ENCODE measurements at regions not wholly inside any gene's neighbourhood (a gene's known extent, or its start where the extent isn't known, plus 50 kb on each side); places are given as distances from the start of the nearest gene placed in this dataset.

DNA sequence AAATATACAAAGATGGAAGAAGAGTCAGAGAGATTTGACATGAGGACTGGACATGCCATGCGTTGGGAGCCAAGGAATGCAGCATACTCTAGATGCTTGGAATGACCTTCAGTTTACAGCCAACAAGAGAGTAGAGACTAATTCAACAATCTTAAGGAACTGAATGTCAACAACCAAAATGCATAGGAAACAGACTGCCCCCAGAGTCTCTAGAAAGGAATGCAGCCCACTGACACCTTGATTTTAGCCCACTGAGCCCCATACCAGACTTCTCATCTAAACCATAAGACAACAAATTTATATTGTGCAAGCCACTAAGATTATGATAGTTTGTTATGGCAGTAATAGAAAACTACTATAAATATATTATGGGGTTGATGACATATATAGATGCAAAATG, 611.2 kb downstream of the RPS29 start:
- DNase-seq: no peak

- no peak for DNase-seq
These were observed 613.0 kb downstream of the RPS29 start for GRCh38 chr14:48973151-48973550.

DNA sequence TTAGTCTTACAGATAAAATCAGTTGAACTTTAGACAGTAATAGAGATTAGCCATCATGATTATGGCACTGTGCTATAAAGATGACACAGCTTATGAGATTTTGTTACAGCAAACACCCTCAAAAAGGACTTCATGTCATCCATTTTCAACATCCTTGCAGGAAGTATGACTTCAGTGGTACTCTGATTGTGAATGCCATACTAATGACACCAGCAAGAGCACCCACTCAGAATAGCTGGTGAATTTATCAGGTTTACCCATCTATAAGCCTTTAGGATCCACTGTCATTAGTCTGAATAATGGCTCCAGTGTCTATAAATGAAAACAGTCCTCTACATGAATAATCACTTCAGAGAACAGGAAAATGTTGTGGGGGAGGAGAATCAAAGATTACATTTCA, 615.2 kb downstream of the RPS29 start:
- no peak for DNase-seq

GRCh38 chr14:48967419-48967818, 618.8 kb downstream of the RPS29 start:
- DNase-seq: no peak

DNA sequence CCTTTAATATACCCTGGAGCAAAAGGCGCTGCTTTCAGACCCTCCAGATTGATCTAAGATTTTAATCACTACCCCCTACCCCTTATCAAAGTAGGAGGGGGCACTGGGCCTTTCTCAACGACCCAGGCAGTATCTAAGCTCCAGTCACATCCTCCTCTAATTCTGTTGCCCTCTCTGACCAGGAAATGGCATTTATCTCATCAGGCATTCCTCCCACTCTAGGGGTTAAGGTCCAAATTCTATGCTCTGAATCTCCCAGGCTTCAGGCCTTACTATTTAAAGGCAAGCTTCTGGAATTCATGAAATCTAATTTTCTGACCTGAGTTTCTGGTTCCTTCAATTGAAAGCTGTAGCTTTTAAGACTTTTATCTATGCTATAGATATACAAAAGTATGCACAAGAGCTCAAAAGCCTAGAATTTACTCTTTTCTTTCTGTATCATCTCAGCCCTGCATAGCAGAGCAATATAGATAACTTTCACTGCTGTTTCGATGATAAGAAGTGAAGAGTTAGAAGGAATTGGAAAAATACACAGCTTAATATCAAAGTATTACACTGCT, 622.9 kb downstream of the RPS29 start:
- DNase-seq: no peak

- DNase-seq: no peak
These were observed 628.7 kb downstream of the RPS29 start for GRCh38 chr14:48957486-48957885.

- DNase-seq: no peak
These were observed 630.3 kb downstream of the RPS29 start for GRCh38 chr14:48955857-48956256.

DNA sequence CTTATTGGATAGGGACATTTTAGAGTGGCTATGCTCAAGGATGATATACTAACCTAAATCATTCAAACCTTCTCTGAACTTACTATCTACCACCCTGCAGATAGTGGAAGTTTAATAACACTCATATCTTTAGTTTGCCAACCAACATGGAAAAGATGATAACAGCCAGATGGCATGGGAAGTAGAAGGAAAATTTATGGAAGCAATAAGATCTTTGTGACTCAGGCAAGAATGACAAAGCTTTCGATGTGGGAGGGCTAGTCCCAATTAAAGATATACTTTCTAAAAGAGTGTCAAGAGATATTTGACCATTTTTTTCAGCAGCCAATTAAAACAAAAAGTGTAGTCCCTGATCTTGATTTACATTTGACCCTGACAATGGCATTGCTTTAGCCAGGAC, 631.7 kb downstream of the RPS29 start:
- DNase-seq: no peak

GRCh38 chr14:48944809-48945208, 641.4 kb downstream of the RPS29 start:
- no peak for DNase-seq

- no peak for DNase-seq
These were observed 642.3 kb downstream of the RPS29 start for GRCh38 chr14:48943913-48944312.

DNA sequence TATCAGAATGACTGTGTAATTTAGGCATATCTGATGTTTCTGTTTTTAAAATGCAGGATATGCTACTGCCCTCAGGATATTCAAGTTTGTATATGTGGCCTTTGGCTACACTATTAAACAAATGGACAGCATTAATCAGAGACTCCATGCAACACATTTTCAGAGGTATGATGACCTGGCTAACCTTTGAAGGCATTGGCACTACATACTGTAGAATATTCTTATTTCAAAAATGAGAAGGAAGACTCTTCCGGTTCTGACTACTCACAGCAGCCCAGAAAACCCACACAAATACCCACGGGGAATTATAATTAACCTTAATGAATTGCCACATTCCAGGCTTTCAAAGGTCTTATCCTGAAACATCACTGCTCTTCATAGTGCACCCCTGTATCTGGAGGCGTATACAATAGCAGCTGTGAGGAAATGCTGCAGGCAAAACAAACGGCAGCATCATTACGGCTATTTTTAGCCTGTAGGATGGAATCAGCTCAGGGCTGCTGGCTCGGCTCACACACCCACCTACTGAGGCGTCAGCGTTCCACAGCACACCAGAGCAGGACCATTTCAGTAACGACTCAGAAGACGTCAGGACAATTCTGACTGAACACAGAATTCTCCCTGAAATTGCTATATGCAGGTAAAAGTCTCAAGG, 648.5 kb downstream of the RPS29 start:
- no peak for DNase-seq

GRCh38 chr14:48936849-48937248, 649.3 kb downstream of the RPS29 start:
- no peak for DNase-seq

DNA sequence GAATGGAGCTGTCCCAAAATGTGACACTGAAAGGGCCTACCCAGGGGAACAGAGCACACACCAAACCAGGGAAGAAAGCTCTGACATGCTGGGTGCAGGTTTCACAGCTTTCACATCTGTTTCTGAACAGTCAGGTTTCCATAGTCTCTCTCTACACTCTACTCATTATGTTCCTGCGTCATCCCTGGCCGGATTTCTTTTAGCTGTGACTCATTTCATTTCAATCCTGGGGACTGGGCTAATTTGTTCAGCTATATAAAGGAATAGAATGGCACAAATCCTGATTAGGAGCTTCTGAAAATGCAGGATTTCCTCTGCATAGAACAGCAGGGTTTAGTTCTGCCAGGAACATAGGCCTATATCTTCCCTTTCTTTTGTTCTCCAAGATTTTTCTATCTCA, 649.8 kb downstream of the RPS29 start:
- DNase-seq: no peak

DNA sequence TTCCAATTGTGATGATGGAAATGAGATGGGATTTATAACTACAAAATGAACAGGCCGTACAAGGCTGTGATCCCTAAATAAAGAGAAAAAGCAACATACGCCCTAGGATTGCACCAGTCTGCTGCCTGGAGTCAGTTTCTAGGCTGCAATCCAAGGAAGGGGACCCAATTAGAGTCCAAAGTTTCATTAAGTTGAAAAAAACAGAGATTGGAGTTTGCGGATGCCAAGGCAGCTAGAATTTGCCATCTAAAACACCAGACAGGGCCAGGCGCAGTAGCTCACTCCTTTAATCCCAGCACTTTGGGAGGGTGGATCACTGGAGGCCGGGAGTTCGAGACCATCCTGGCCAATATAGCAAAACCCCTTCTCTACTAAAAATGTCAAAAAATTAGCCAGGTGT, 661.0 kb downstream of the RPS29 start:
- no peak for DNase-seq

GRCh38 chr14:48914921-48915320, 671.3 kb downstream of the RPS29 start:
- DNase-seq: no peak

DNA sequence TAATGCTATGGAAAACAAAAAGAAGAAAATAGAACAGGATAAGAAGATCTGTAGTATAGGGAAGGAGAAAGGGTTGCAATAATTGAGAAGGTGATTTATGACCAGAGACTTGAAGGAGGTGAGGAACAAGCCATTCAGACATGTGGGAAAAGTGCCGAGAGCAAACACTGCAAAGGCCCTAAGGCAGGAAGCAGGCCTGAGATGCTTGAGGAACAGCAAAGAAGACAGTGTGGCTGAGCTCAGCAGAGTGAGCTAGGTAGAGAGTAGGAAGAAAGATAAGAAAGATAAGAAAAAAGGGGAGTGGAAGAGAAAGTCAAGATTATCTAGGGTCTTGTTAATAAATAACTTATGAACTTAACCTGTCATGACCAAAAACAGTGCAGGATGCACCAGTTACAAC, 671.8 kb downstream of the RPS29 start:
- no peak for DNase-seq

DNA sequence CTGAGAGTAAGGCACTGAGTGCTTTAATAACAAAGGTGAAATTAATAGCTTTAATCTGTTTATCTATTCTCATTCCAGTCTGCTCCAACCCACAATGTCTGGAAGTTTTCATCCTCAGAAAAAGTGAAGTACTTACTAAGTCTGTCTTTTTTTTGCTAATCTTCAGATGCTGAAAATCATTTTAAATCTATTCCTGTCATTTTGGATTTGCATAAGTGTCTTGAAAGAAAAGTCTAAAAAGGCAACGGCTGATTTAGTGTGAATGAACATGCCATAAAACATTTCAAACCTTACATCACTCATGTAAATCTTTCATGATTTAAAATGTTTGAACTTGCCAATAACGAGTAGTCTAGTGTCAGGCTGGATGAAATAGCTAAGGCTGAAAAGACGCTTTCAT, 685.6 kb downstream of the RPS29 start:
- no peak for DNase-seq

DNA sequence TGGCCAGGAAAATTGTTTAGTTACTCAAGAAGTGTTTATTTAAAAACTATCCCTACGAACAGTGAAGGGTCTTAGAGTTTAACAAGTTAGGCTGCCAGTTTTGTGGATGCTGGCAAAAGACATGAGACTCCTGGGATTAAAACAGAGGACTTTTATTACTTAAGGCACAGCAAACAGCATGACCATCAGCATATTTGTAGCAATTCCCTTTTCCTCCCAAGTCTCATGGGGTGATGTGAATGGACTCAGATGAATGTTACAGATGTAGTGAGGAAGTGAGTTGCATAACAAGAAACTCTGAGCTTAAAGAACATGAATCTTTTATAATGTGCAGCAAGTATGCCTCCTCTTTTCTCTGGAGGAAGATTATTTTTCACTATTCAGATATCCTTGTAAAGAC, 695.8 kb downstream of the RPS29 start:
- DNase-seq: no peak

GRCh38 chr14:48876806-48877340, 709.3 kb downstream of the RPS29 start:
- DNase-seq: no peak

DNA sequence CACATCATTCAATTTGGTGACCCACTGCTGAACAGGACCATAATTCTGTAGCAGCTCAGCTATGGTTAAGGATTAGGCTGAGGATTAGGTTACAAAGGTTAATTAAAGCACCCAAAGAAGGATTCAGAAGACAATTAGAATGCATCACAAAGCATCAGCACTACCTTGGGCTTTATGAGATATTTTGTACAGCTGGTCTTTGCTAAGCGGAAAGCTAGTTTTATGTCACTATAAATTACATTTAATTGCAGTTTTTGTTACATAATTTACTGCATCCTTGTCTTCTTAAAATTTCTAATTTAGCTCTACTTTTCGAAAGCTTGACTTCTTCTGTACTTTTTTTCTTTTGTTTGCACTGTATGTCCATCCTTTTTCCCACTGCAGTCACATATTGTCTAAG, 711.5 kb downstream of the RPS29 start:
- no peak for DNase-seq

GRCh38 chr14:48857366-48857765, 728.8 kb downstream of the RPS29 start:
- no peak for DNase-seq

- DNase-seq: no peak
These were observed 733.0 kb downstream of the RPS29 start for GRCh38 chr14:48853159-48853558.

DNA sequence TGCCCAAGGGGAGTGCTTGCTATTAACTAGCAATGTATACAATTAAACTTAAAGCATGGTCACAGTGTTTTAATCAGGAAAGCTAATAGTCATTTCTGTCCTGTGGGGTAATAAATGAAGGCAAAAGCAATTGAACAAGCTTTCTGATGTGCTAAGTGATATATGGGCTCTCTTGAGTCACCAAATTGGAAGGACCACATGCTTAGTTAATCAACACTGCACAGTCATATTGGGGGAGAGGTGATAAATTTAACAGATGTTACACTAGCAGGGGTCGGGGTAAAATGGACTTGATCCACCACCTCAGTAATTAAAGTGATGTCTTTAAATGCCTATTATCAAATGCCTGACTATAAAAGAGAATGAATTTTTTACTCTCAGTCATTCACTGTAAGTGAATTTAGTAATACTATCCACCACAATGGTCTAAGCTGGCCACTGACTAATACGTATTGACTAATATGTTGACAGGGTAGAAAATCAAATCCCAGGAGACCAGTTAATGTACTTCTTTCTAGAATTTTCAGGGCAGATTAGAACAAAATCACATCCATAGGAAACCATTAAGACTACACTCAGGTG, 736.3 kb downstream of the RPS29 start:
- no peak for DNase-seq

DNA sequence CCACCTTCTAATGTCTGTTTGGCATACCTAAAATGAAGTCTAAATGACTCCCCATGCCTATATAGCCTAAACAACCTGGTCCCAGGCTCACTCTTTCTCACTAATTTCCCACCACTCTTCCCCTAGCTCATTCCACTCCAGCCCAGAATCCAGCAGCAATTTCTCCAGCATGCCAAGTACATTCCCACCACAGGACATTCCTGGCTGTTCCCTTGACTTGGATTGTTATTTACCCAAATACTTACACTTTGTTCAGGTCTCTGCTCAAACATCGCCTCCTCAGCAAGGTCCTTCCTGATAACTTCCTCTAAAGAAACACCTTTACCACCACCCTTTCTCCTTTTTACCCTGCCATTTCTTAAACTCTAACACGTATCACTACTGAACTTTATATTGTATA, 743.4 kb downstream of the RPS29 start:
- no peak for DNase-seq

DNA sequence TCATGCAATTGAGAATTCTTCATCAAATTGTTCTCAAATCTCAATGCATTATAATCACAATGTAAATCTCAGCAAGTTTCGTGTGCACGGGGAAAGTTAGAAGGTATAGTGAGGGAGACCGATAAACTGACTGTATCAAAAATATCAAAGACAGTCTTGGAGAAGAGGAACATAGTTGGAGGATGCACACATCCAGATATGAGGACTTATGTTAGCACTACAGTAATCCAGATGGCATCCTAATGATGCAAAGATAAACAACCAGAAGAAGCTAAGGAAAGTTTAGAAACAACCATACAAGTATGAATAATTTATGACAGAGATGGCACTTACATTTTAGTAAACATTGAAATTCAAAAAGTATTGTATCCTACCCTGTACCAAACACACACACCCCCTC, 760.1 kb downstream of the RPS29 start:
- DNase-seq: no peak
